MG63 (cell line): ENCODE measurements at regions not wholly inside any gene's neighbourhood (a gene's known extent, or its start where the extent isn't known, plus 50 kb on each side); places are given as distances from the start of the nearest gene placed in this dataset.

ENCODE experiments used
- DNase-seq: peaks from one replicate; pipeline ENCODE4 v3.0.0-alpha.2; 2020
- H3K27me3 ChIP-seq: fragments of 250-450 bp; sonication (Bioruptor Pico); 2 replicates; pipeline ENCODE4 v1.5.1; 2020; ENCODE audit warnings: mild to moderate bottlenecking, moderate library complexity
- H3K36me3 ChIP-seq: fragments of 250-450 bp; sonication (Bioruptor Pico); 2 replicates; pipeline ENCODE4 v1.5.1; 2020; ENCODE audit warnings: mild to moderate bottlenecking, moderate library complexity
- H3K4me3 ChIP-seq: fragments of 250-450 bp; sonication (Bioruptor Pico); 2 replicates; pipeline ENCODE4 v1.5.1; 2020; ENCODE audit warnings: mild to moderate bottlenecking, moderate library complexity
- H3K9me3 ChIP-seq: fragments of 250-450 bp; sonication (Bioruptor Pico); 2 replicates; pipeline ENCODE4 v1.5.1; 2020; ENCODE audit warnings: mild to moderate bottlenecking, moderate library complexity

GRCh38 chr1:56213068-56213467, 366.3 kb downstream of the PLPP3 start:
- H3K9me3 ChIP-seq = no peaks in the 10 kb centered on the region
- no peak for DNase-seq
- H3K36me3 ChIP-seq = no peaks in the 10 kb centered on the region
- H3K4me3 ChIP-seq = no peak overlapping the region
- H3K27me3 ChIP-seq = no peaks in the 10 kb centered on the region

- no peaks in the 10 kb centered on the region for H3K27me3 ChIP-seq
- no peaks in the 10 kb centered on the region for H3K36me3 ChIP-seq
- H3K9me3 ChIP-seq = no peaks in the 10 kb centered on the region
- H3K4me3 ChIP-seq = no peak overlapping the region
- DNase-seq = no peak
Observed at GRCh38 chr1:56212143-56212542, 367.2 kb downstream of the PLPP3 start.

- Histone ChIP-seq H3K4me3 (no peak overlapping the region), H3K9me3 (no peaks in the 10 kb centered on the region), H3K27me3 (no peaks in the 10 kb centered on the region), H3K36me3 (no peaks in the 10 kb centered on the region)
- no peak for DNase-seq
Observed at GRCh38 chr1:56206391-56206790, 373.0 kb downstream of the PLPP3 start.

- no peaks in the 10 kb centered on the region for H3K9me3 ChIP-seq
- H3K4me3 ChIP-seq = no peak overlapping the region
- no peaks in the 10 kb centered on the region for H3K36me3 ChIP-seq
- no peaks in the 10 kb centered on the region for H3K27me3 ChIP-seq
- DNase-seq = no peak
Observed at GRCh38 chr1:56204206-56204605, 375.2 kb downstream of the PLPP3 start.

GRCh38 chr1:56202796-56203492, 376.4 kb downstream of the PLPP3 start:
- Histone ChIP-seq H3K27me3 (no peaks in the 10 kb centered on the region), H3K36me3 (no peaks in the 10 kb centered on the region), H3K9me3 (no peaks in the 10 kb centered on the region), H3K4me3 (no peak overlapping the region)
- DNase-seq = no peak

- no peak for DNase-seq
- Histone ChIP-seq H3K4me3 (no peak overlapping the region), H3K27me3 (no peaks in the 10 kb centered on the region), H3K36me3 (no peaks in the 10 kb centered on the region), H3K9me3 (no peaks in the 10 kb centered on the region)
Observed at GRCh38 chr1:56202186-56202585, 377.2 kb downstream of the PLPP3 start.

- no peaks in the 10 kb centered on the region for H3K36me3 ChIP-seq
- peak; percentile 14 for DNase-seq
- no peaks in the 10 kb centered on the region for H3K27me3 ChIP-seq
- no peak overlapping the region for H3K4me3 ChIP-seq
- H3K9me3 ChIP-seq = no peaks in the 10 kb centered on the region
Observed at GRCh38 chr1:56200896-56201295, 378.5 kb downstream of the PLPP3 start.

- Histone ChIP-seq H3K4me3 (no peak overlapping the region), H3K9me3 (no peaks in the 10 kb centered on the region), H3K27me3 (no peaks in the 10 kb centered on the region), H3K36me3 (no peaks in the 10 kb centered on the region)
- peak; percentile 30 for DNase-seq
Observed at GRCh38 chr1:56200442-56200841, 378.9 kb downstream of the PLPP3 start.

GRCh38 chr1:56199956-56200355, 379.4 kb downstream of the PLPP3 start:
- no peaks in the 10 kb centered on the region for H3K27me3 ChIP-seq
- H3K36me3 ChIP-seq = no peaks in the 10 kb centered on the region
- no peak for DNase-seq
- H3K9me3 ChIP-seq = no peaks in the 10 kb centered on the region
- no peak overlapping the region for H3K4me3 ChIP-seq

- no peak overlapping the region for H3K4me3 ChIP-seq
- H3K36me3 ChIP-seq = no peaks in the 10 kb centered on the region
- no peaks in the 10 kb centered on the region for H3K27me3 ChIP-seq
- no peaks in the 10 kb centered on the region for H3K9me3 ChIP-seq
- DNase-seq = no peak
Observed at GRCh38 chr1:56199061-56199460, 380.3 kb downstream of the PLPP3 start.

- no peak overlapping the region for H3K4me3 ChIP-seq
- H3K36me3 ChIP-seq = no peaks in the 10 kb centered on the region
- H3K9me3 ChIP-seq = no peaks in the 10 kb centered on the region
- DNase-seq = no peak
- no peaks in the 10 kb centered on the region for H3K27me3 ChIP-seq
Observed at GRCh38 chr1:56197946-56198345, 381.4 kb downstream of the PLPP3 start.

- Histone ChIP-seq H3K27me3 (no peaks in the 10 kb centered on the region), H3K4me3 (no peak overlapping the region), H3K36me3 (no peaks in the 10 kb centered on the region), H3K9me3 (no peaks in the 10 kb centered on the region)
- DNase-seq = no peak
Observed at GRCh38 chr1:56196839-56197238, 382.5 kb downstream of the PLPP3 start.

GRCh38 chr1:56194701-56195300, 384.6 kb downstream of the PLPP3 start:
- H3K4me3 ChIP-seq = no peak overlapping the region
- H3K27me3 ChIP-seq = no peaks in the 10 kb centered on the region
- no peaks in the 10 kb centered on the region for H3K9me3 ChIP-seq
- H3K36me3 ChIP-seq = no peaks in the 10 kb centered on the region
- DNase-seq = no peak

- no peak overlapping the region for H3K4me3 ChIP-seq
- H3K36me3 ChIP-seq = no peaks in the 10 kb centered on the region
- H3K9me3 ChIP-seq = no peaks in the 10 kb centered on the region
- no peaks in the 10 kb centered on the region for H3K27me3 ChIP-seq
- no peak for DNase-seq
Observed at GRCh38 chr1:56193656-56194055, 385.7 kb downstream of the PLPP3 start.

GRCh38 chr1:56191369-56191768, 388.0 kb downstream of the PLPP3 start:
- DNase-seq = no peak
- no peak overlapping the region for H3K4me3 ChIP-seq
- no peaks in the 10 kb centered on the region for H3K9me3 ChIP-seq
- H3K36me3 ChIP-seq = no peaks in the 10 kb centered on the region
- H3K27me3 ChIP-seq = no peaks in the 10 kb centered on the region

GRCh38 chr1:56190806-56191365, 388.5 kb downstream of the PLPP3 start:
- Histone ChIP-seq H3K4me3 (no peak overlapping the region), H3K9me3 (no peaks in the 10 kb centered on the region), H3K27me3 (no peaks in the 10 kb centered on the region), H3K36me3 (no peaks in the 10 kb centered on the region)
- peak; percentile 54 for DNase-seq

GRCh38 chr1:56189946-56190805, 389.2 kb downstream of the PLPP3 start:
- H3K4me3 ChIP-seq = no peak overlapping the region
- H3K27me3 ChIP-seq = no peaks in the 10 kb centered on the region
- no peaks in the 10 kb centered on the region for H3K36me3 ChIP-seq
- no peaks in the 10 kb centered on the region for H3K9me3 ChIP-seq
- DNase-seq = no peak
